ENCODE measurements at regions not wholly inside any gene's neighbourhood (a gene's known extent, or its start where the extent isn't known, plus 50 kb on each side); places are given as distances from the start of the nearest gene placed in this dataset.

GRCh38 chr6:14360565-14360964 lies 243.0 kb downstream of the CD83 start:
- DNase-seq (ENCODE audit: low read depth in 4 of 4, low spot score in 3 of 4): no peak

- DNase-seq (ENCODE audit: low read depth in 4 of 4, low spot score in 3 of 4): no peak
Observed at GRCh38 chr6:14361297-14361696, 243.7 kb downstream of the CD83 start.

GRCh38 chr6:14361956-14362587 lies 244.5 kb downstream of the CD83 start:
- DNase-seq (ENCODE audit: low read depth in 4 of 4, low spot score in 3 of 4): no peak

GRCh38 chr6:14364370-14364769 lies 246.8 kb downstream of the CD83 start:
- no peak for DNase-seq (ENCODE audit: low read depth in 4 of 4, low spot score in 3 of 4)

- DNase-seq (ENCODE audit: low read depth in 4 of 4, low spot score in 3 of 4): no peak
Observed at GRCh38 chr6:14365393-14365792, 247.8 kb downstream of the CD83 start.

- no peak for DNase-seq (ENCODE audit: low read depth in 4 of 4, low spot score in 3 of 4)
Observed at GRCh38 chr6:14366315-14366714, 248.7 kb downstream of the CD83 start.

- no peak for DNase-seq (ENCODE audit: low read depth in 4 of 4, low spot score in 3 of 4)
Observed at GRCh38 chr6:14366872-14367271, 249.3 kb downstream of the CD83 start.

GRCh38 chr6:14367296-14367695 lies 249.7 kb downstream of the CD83 start:
- DNase-seq (ENCODE audit: low read depth in 4 of 4, low spot score in 3 of 4): no peak

- DNase-seq (ENCODE audit: low read depth in 4 of 4, low spot score in 3 of 4): no peak
Observed at GRCh38 chr6:14369717-14370116, 252.1 kb downstream of the CD83 start.

- DNase-seq (ENCODE audit: low read depth in 4 of 4, low spot score in 3 of 4): no peak
Observed at GRCh38 chr6:14371530-14371929, 254.0 kb downstream of the CD83 start.

- no peak for DNase-seq (ENCODE audit: low read depth in 4 of 4, low spot score in 3 of 4)
Observed at GRCh38 chr6:14372734-14373489, 255.3 kb downstream of the CD83 start.

GRCh38 chr6:14373648-14374437 lies 256.3 kb downstream of the CD83 start:
- DNase-seq (ENCODE audit: low read depth in 4 of 4, low spot score in 3 of 4): no peak

GRCh38 chr6:14375930-14376329 lies 258.4 kb downstream of the CD83 start:
- no peak for DNase-seq (ENCODE audit: low read depth in 4 of 4, low spot score in 3 of 4)

- no peak for DNase-seq (ENCODE audit: low read depth in 4 of 4, low spot score in 3 of 4)
Observed at GRCh38 chr6:14379568-14379967, 262.0 kb downstream of the CD83 start.

GRCh38 chr6:14380086-14380820 lies 262.7 kb downstream of the CD83 start:
- no peak for DNase-seq (ENCODE audit: low read depth in 4 of 4, low spot score in 3 of 4)

- no peak for DNase-seq (ENCODE audit: low read depth in 4 of 4, low spot score in 3 of 4)
Observed at GRCh38 chr6:14380901-14381828, 263.6 kb downstream of the CD83 start.

- DNase-seq (ENCODE audit: low read depth in 4 of 4, low spot score in 3 of 4): no peak
Observed at GRCh38 chr6:14381829-14382677, 264.5 kb downstream of the CD83 start.

GRCh38 chr6:14382678-14383236 lies 265.2 kb downstream of the CD83 start:
- no peak for DNase-seq (ENCODE audit: low read depth in 4 of 4, low spot score in 3 of 4)

Data from left renal pelvis (tissue), 4 donors.